ENCODE measurements at regions not wholly inside any gene's neighbourhood (a gene's known extent, or its start where the extent isn't known, plus 50 kb on each side); places are given as distances from the start of the nearest gene placed in this dataset.

GRCh38 chr4:24642981-24643547 lies 58.7 kb upstream of the DHX15 start:
- Histone ChIP-seq H3K23me2 (ENCODE audit: insufficient read length, low read depth, low read length, poor library complexity, severe bottlenecking) (no peaks in the 10 kb centered on the region), H2BK12ac (ENCODE audit: insufficient read length, low read depth, low read length) (no peak overlapping the region), H3K23ac (ENCODE audit: insufficient read length, low read depth, low read length) (no peak overlapping the region), H3K27me3 (ENCODE audit: insufficient read depth, low read length) (no peaks in the 10 kb centered on the region), H4K8ac (replicated peaks; ENCODE audit: insufficient read length, low read depth, low read length) (no peak overlapping the region), H3K4me2 (ENCODE audit: insufficient read depth, insufficient read length, low read length) (no peak overlapping the region), H2BK5ac (ENCODE audit: insufficient read length, low read length) (no peak overlapping the region), H2BK15ac (ENCODE audit: low read depth, low read length) (no peak overlapping the region), H4K91ac (ENCODE audit: insufficient read length, low read depth, low read length) (no peak overlapping the region), H4K20me1 (ENCODE audit: control insufficient read depth, insufficient read depth, insufficient read length) (no peaks in the 10 kb centered on the region), H2BK20ac (ENCODE audit: low read depth, low read length, poor library complexity, severe bottlenecking) (no peak overlapping the region), H2AK5ac (ENCODE audit: insufficient read length, low read length) (no peak overlapping the region), H3K4ac (ENCODE audit: low read depth, low read length) (no peak overlapping the region), H2BK120ac (ENCODE audit: low read depth, low read length, poor library complexity, severe bottlenecking) (no peak overlapping the region), H3K9me3 (ENCODE audit: control insufficient read depth, low read depth, low read length) (no peaks in the 10 kb centered on the region), H3K4me1 (ENCODE audit: insufficient read depth, low read length) (peaks cover 3% of the 10 kb centered on the region), H3K56ac (ENCODE audit: insufficient read length, low read depth, low read length) (no peak overlapping the region), H4K5ac (ENCODE audit: insufficient read length, low read depth, low read length) (no peak overlapping the region), H3K14ac (ENCODE audit: insufficient read depth, low read length) (no peak overlapping the region), H3K79me1 (ENCODE audit: insufficient read depth, low read depth, low read length, poor library complexity, severe bottlenecking) (no peaks in the 10 kb centered on the region), H3T11ph (ENCODE audit: low read length) (no peak overlapping the region), H2AFZ (ENCODE audit: low read length) (peak overlapping the region; percentile 22), H3K18ac (ENCODE audit: insufficient read length, low read depth, low read length) (no peak overlapping the region), H3K79me2 (ENCODE audit: insufficient read depth, low read length) (no peaks in the 10 kb centered on the region), H3K27ac (ENCODE audit: insufficient read length, low read depth, low read length) (no peak overlapping the region), H3K9ac (ENCODE audit: extremely low read depth, insufficient read length, low read length) (no peak overlapping the region)
- Mint-ChIP-seq H3K4me1 (peaks cover 12 to 14% of the 10 kb centered on the region in 2 experiments), H3K27me3 (ENCODE audit: low read depth) (no peaks in the 10 kb centered on the region), H3K27ac (no peak overlapping the region), H3K36me3 (ENCODE audit: insufficient read depth in 1 of 3, low read depth in 3 of 3) (no peaks in the 10 kb centered on the region), H3K9me3 (no peaks in the 10 kb centered on the region), H3K4me3 (no peak overlapping the region)
- no peak for TF ChIP-seq CTCF (conservative IDR thresholded peaks at IDR 0.05)
- WGBS (ENCODE audit: extremely low coverage, insufficient read length, low lambda C conversion rate): no CpG with 5 or more reads among the region's 3 CpGs
- no peak for DNase-seq

All from H9 (cell line).